HepG2 (cell line): ENCODE measurements at regions not wholly inside any gene's neighbourhood (a gene's known extent, or its start where the extent isn't known, plus 50 kb on each side); places are given as distances from the start of the nearest gene placed in this dataset.

ENCODE experiments used
- EP300 ChIP-seq, 3 experiments: sonication (generic) in 1 of 3; formaldehyde crosslinking in 1 of 3; IDR thresholded peaks; 2 replicates each; pipeline versions ENCODE4 v1.5.1 to v1.6.1; 2011 to 2020; ENCODE audit warnings: low read depth in 2 of 3, low read length in 2 of 3, borderline replicate concordance in 1 of 3, improper control_type of control experiment in 1 of 3, mild to moderate bottlenecking in 1 of 3, missing genetic modification reagents in 1 of 3, moderate library complexity in 1 of 3
- EZH2 ChIP-seq: conservative IDR thresholded peaks from 2 replicates; pipeline ENCODE4 v1.6.1; 2012; ENCODE audit warnings: mild to moderate bottlenecking, low read depth, low read length, moderate library complexity
- FOSL1 ChIP-seq: sonication (generic); formaldehyde crosslinking; IDR thresholded peaks from 2 replicates; pipeline ENCODE4 v1.9.0; 2021; ENCODE audit warnings: missing genetic modification reagents, borderline replicate concordance
- HOXA7 ChIP-seq: sonication (generic); formaldehyde crosslinking; IDR thresholded peaks from 2 replicates; pipeline ENCODE4 v1.8.1; 2022; ENCODE audit warnings: mild to moderate bottlenecking, missing genetic modification reagents, moderate library complexity
- MEF2D ChIP-seq: sonication (generic); formaldehyde crosslinking; IDR thresholded peaks from 2 replicates; pipeline ENCODE4 v1.5.1; 2020; ENCODE audit warnings: mild to moderate bottlenecking, missing genetic modification reagents
- MYNN ChIP-seq: sonication (generic); formaldehyde crosslinking; IDR thresholded peaks from 2 replicates; pipeline ENCODE4 v1.4.0; 2020; ENCODE audit warnings: mild to moderate bottlenecking, low read depth, missing genetic modification reagents
- POLR2AphosphoS5 ChIP-seq: IDR thresholded peaks from 2 replicates; pipeline ENCODE4 v1.6.1; 2012; ENCODE audit warnings: low read depth, low read length
- YY1 ChIP-seq: IDR thresholded peaks from 2 replicates; pipeline ENCODE4 v1.6.1; 2011; ENCODE audit warnings: low read length, low read depth, moderate library complexity, mild to moderate bottlenecking; ENCODE audit not compliant: insufficient read depth, insufficient replicate concordance
- ZBTB40 ChIP-seq, 2 experiments: fragments of 450-650 bp in 1 of 2; sonication (generic) in 1 of 2; formaldehyde crosslinking in 1 of 2; IDR thresholded peaks; 2 replicates each; pipeline versions ENCODE4 v1.6.1 to v1.8.0; 2016 to 2022; ENCODE audit warnings: antibody characterized with exemption in 1 of 2, mild to moderate bottlenecking in 1 of 2, missing genetic modification reagents in 1 of 2
- ZKSCAN1 ChIP-seq: fragments of 150-350 bp; IDR thresholded peaks from 2 replicates; pipeline ENCODE4 v1.6.1; 2014; ENCODE audit warnings: low read length
- TF ChIP-seq, protein P1 (sequence below), 2 experiments: IDR thresholded peaks; 2 replicates each; pipeline ENCODE4 v1.6.1; 2011 to 2012; ENCODE audit warnings: low read length in 2 of 2, borderline replicate concordance in 1 of 2, low read depth in 1 of 2, mild to moderate bottlenecking in 1 of 2, moderate library complexity in 1 of 2

DNA sequence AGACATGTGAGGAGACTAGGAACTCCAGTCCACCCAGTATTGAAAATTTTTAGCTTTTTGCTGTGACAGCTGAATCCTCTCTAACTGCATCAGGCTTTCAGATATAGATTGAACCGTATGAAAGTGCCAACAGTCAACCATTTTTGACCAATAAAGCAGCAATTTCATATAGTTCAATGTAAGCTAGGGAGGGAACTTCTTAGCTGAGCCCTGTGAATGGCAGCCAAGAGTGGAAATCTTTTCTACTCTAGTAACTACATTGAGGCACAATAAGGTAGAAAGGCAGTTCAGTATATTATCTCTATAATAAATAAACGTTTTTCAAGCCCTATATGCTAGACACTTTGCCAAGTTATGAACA is 96.3 kb upstream of the TANK start:
- TF ChIP-seq ZBTB40 (IDR thresholded peaks at IDR 0.05) (no peak), ZBTB40 (CRISPR knock-in tag; IDR thresholded peaks at IDR 0.05) (no peak), MYNN (CRISPR knock-in tag) (no peak), HOXA7 (CRISPR knock-in tag) (no peak), EZH2 (no peak), MEF2D (no peak), ZKSCAN1 (no peak), EP300 (IDR thresholded peaks at IDR 0.05; ENCODE audit: low read depth in 2 of 2, low read length in 2 of 2) (no peak), EP300 (CRISPR knock-in tag; IDR thresholded peaks at IDR 0.05; ENCODE audit: borderline replicate concordance) (no peak), FOSL1 (CRISPR knock-in tag) (no peak), YY1 (no peak), POLR2AphosphoS5 (no peak)
- TF ChIP-seq, protein P1, sequence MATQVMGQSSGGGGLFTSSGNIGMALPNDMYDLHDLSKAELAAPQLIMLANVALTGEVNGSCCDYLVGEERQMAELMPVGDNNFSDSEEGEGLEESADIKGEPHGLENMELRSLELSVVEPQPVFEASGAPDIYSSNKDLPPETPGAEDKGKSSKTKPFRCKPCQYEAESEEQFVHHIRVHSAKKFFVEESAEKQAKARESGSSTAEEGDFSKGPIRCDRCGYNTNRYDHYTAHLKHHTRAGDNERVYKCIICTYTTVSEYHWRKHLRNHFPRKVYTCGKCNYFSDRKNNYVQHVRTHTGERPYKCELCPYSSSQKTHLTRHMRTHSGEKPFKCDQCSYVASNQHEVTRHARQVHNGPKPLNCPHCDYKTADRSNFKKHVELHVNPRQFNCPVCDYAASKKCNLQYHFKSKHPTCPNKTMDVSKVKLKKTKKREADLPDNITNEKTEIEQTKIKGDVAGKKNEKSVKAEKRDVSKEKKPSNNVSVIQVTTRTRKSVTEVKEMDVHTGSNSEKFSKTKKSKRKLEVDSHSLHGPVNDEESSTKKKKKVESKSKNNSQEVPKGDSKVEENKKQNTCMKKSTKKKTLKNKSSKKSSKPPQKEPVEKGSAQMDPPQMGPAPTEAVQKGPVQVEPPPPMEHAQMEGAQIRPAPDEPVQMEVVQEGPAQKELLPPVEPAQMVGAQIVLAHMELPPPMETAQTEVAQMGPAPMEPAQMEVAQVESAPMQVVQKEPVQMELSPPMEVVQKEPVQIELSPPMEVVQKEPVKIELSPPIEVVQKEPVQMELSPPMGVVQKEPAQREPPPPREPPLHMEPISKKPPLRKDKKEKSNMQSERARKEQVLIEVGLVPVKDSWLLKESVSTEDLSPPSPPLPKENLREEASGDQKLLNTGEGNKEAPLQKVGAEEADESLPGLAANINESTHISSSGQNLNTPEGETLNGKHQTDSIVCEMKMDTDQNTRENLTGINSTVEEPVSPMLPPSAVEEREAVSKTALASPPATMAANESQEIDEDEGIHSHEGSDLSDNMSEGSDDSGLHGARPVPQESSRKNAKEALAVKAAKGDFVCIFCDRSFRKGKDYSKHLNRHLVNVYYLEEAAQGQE (IDR thresholded peaks at IDR 0.05; ENCODE audit: borderline replicate concordance in 1 of 2, low read depth in 1 of 2, low read length in 2 of 2) = no peak
